GM23338 (cell line): ENCODE measurements at regions not wholly inside any gene's neighbourhood (a gene's known extent, or its start where the extent isn't known, plus 50 kb on each side); places are given as distances from the start of the nearest gene placed in this dataset.

Experiments
- ATAC-seq: fragments of 200-7000 bp; cut with Tn5 transposase; 3 replicates; pipeline ENCODE4 v1.9.1; 2020
- DNase-seq: peaks from one replicate; pipeline ENCODE4 v3.0.0-alpha.2; 2015; ENCODE audit warnings: low spot score
- H2AFZ ChIP-seq: fragments of 200-600 bp; sonication (generic); 2 replicates; pipeline ENCODE4 v1.8.0; 2016; ENCODE audit warnings: antibody characterized with exemption, mild to moderate bottlenecking, moderate library complexity
- H3F3A ChIP-seq: fragments of 200-600 bp; sonication (generic); replicated peaks from 2 replicates; pipeline ENCODE4 v1.8.0; 2017; ENCODE audit warnings: antibody characterized with exemption, mixed run types, low read depth
- H3K27ac ChIP-seq: fragments of 200-600 bp; sonication (generic); 2 replicates; pipeline ENCODE4 v1.6.1; 2016; ENCODE audit warnings: low read depth
- H3K27me3 ChIP-seq: fragments of 200-600 bp; sonication (generic); 2 replicates; pipeline ENCODE4 v1.8.0; 2016; ENCODE audit warnings: mild to moderate bottlenecking, mixed run types, moderate library complexity; ENCODE audit not compliant: insufficient read depth
- H3K36me3 ChIP-seq: fragments of 200-600 bp; sonication (generic); 2 replicates; pipeline ENCODE4 v1.8.0; 2016; ENCODE audit warnings: mild to moderate bottlenecking; ENCODE audit not compliant: insufficient read depth
- H3K4me1 ChIP-seq: fragments of 200-600 bp; sonication (generic); 2 replicates; pipeline ENCODE4 v1.8.0; 2016; ENCODE audit warnings: mild to moderate bottlenecking, moderate library complexity; ENCODE audit not compliant: insufficient read depth
- H3K4me2 ChIP-seq: fragments of 200-600 bp; sonication (generic); 2 replicates; pipeline ENCODE4 v1.7.1; 2017; ENCODE audit warnings: mixed run types
- H3K4me3 ChIP-seq: fragments of 200-600 bp; sonication (generic); 2 replicates; pipeline ENCODE4 v1.6.1; 2016; ENCODE audit warnings: mixed run types
- H3K79me2 ChIP-seq: fragments of 200-600 bp; sonication (generic); replicated peaks from 2 replicates; pipeline ENCODE4 v1.8.0; 2017; ENCODE audit warnings: mild to moderate bottlenecking; ENCODE audit not compliant: insufficient read depth
- H3K9me2 ChIP-seq: fragments of 200-600 bp; sonication (generic); 2 replicates; pipeline ENCODE4 v1.8.0; 2017; ENCODE audit not compliant: insufficient read depth
- H4K20me1 ChIP-seq: fragments of 200-600 bp; sonication (generic); replicated peaks from 2 replicates; pipeline ENCODE4 v1.8.0; 2017; ENCODE audit warnings: mild to moderate bottlenecking; ENCODE audit not compliant: insufficient read depth
- H3K27ac Mint-ChIP-seq: 2 replicates; pipeline ENCODE4 v1.8.0; 2020; ENCODE audit warnings: inconsistent platforms, mild to moderate bottlenecking, moderate library complexity, mixed read lengths
- H3K27me3 Mint-ChIP-seq: 3 replicates; pipeline ENCODE4 v1.8.0; 2022; ENCODE audit warnings: low read depth, mild to moderate bottlenecking, moderate library complexity, mixed read lengths, inconsistent platforms; ENCODE audit not compliant: insufficient read depth, poor library complexity
- H3K36me3 Mint-ChIP-seq: 3 replicates; pipeline ENCODE4 v1.8.0; 2021; ENCODE audit warnings: low read depth, mild to moderate bottlenecking, inconsistent platforms, moderate library complexity, mixed read lengths
- H3K4me1 Mint-ChIP-seq: 3 replicates; pipeline ENCODE4 v1.8.0; 2020; ENCODE audit warnings: mild to moderate bottlenecking, inconsistent platforms, mixed read lengths
- H3K4me3 Mint-ChIP-seq: 3 replicates; pipeline ENCODE4 v1.8.0; 2021; ENCODE audit warnings: moderate library complexity, mild to moderate bottlenecking, inconsistent platforms, mixed read lengths
- H3K9me3 Mint-ChIP-seq: 3 replicates; pipeline ENCODE4 v1.8.0; 2020; ENCODE audit warnings: moderate library complexity, mild to moderate bottlenecking, inconsistent platforms, mixed read lengths
- CREB1 ChIP-seq: fragments of 250-450 bp; sonication (Bioruptor Pico); IDR thresholded peaks from 2 replicates; pipeline ENCODE4 v1.5.0; 2020; ENCODE audit warnings: low read depth, mild to moderate bottlenecking, moderate library complexity
- EZH2 ChIP-seq: fragments of 200-600 bp; sonication (generic); IDR thresholded peaks from one replicate; pipeline ENCODE4 v1.8.0; 2017; ENCODE audit warnings: antibody characterized with exemption, mild to moderate bottlenecking, low read depth; ENCODE audit not compliant: unreplicated experiment
- EZH2phosphoT487 ChIP-seq: fragments of 200-600 bp; sonication (generic); IDR thresholded peaks from one replicate; pipeline ENCODE4 v1.8.1; 2018; ENCODE audit warnings: antibody characterized with exemption; ENCODE audit not compliant: unreplicated experiment
- JUNB ChIP-seq: IDR thresholded peaks from one replicate; pipeline ENCODE4 v1.6.1; 2016; ENCODE audit warnings: antibody characterized with exemption; ENCODE audit not compliant: unreplicated experiment
- NANOG ChIP-seq: IDR thresholded peaks from 2 replicates; pipeline ENCODE4 v1.6.1; 2016; ENCODE audit warnings: antibody characterized with exemption, borderline replicate concordance
- POLR2AphosphoS5 ChIP-seq: IDR thresholded peaks from 2 replicates; pipeline ENCODE4 v1.6.1; 2016; ENCODE audit warnings: antibody characterized with exemption, low read depth
- REST ChIP-seq: IDR thresholded peaks from one replicate; pipeline ENCODE4 v1.6.1; 2018; ENCODE audit warnings: antibody characterized with exemption; ENCODE audit not compliant: unreplicated experiment
- STAT1 ChIP-seq: IDR thresholded peaks from one replicate; pipeline ENCODE4 v1.6.1; 2016; ENCODE audit warnings: antibody characterized with exemption; ENCODE audit not compliant: unreplicated experiment
- ZNF114 ChIP-seq: fragments of 250-450 bp; sonication (Bioruptor Pico); IDR thresholded peaks from 2 replicates; pipeline ENCODE4 v1.5.0; 2020; ENCODE audit warnings: mild to moderate bottlenecking, moderate library complexity
- ZNF331 ChIP-seq: fragments of 250-450 bp; sonication (Bioruptor Pico); IDR thresholded peaks from 2 replicates; pipeline ENCODE4 v1.5.0; 2020; ENCODE audit warnings: low read depth, mild to moderate bottlenecking, moderate library complexity
- ZNF462 ChIP-seq: fragments of 250-450 bp; sonication (Bioruptor Pico); IDR thresholded peaks from 2 replicates; pipeline ENCODE4 v1.5.0; 2020; ENCODE audit warnings: mild to moderate bottlenecking, moderate library complexity

- peaks cover 16% of the 10 kb centered on the region for H3F3A ChIP-seq
- Mint-ChIP-seq H3K4me1 (peaks cover 34% of the 10 kb centered on the region), H3K4me3 (peak overlapping the region; percentile 94), H3K36me3 (peaks cover 35% of the 10 kb centered on the region), H3K27ac (peak overlapping the region; percentile 75), H3K27me3 (peaks cover 34% of the 10 kb centered on the region), H3K9me3 (no peaks in the 10 kb centered on the region; the same call in 2 of the 3 replicates)
- peaks cover 42% of the 10 kb centered on the region for H3K4me1 ChIP-seq
- peak overlapping the region; percentile 87 for H3K4me3 ChIP-seq
- H3K27me3 ChIP-seq = peaks cover 18% of the 10 kb centered on the region
- H3K4me2 ChIP-seq = peak overlapping the region; percentile 95
- H3K79me2 ChIP-seq = peaks cover 67% of the 10 kb centered on the region
- ATAC-seq = peak; percentile 9
- DNase-seq = peak; percentile 83
- no peak overlapping the region for H2AFZ ChIP-seq
- H3K9me2 ChIP-seq = no peaks in the 10 kb centered on the region
- H3K36me3 ChIP-seq = peaks cover 3% of the 10 kb centered on the region; the same call in 1 of the 2 replicates
- 0 out of 2 replicates have a peak, but pooled peaks cover 3% of the 10 kb centered on the region for H4K20me1 ChIP-seq
- TF ChIP-seq ZNF114 (CRISPR knock-in tag) = no peak
- peak; percentile 36; the same call in 1 of the 2 replicates for TF ChIP-seq POLR2AphosphoS5
- TF ChIP-seq ZNF331 (CRISPR knock-in tag) = no peak
- H3K27ac ChIP-seq = peak overlapping the region; percentile 98
These were observed 73.5 kb downstream of the SOX4 start for GRCh38 chr6:21666853-21667681.

GRCh38 chr6:21668795-21669194, 75.2 kb downstream of the SOX4 start:
- Histone ChIP-seq H2AFZ (no peak overlapping the region), H3K9me2 (no peaks in the 10 kb centered on the region), H3K27me3 (peaks cover 2% of the 10 kb centered on the region), H3K27ac (no peak overlapping the region), H3K36me3 (peaks cover 3% of the 10 kb centered on the region; the same call in 1 of the 2 replicates), H3F3A (peaks cover 12% of the 10 kb centered on the region), H4K20me1 (peaks cover 10% of the 10 kb centered on the region), H3K4me1 (peaks cover 40% of the 10 kb centered on the region), H3K79me2 (peaks cover 76% of the 10 kb centered on the region), H3K4me2 (peak overlapping the region; percentile 95), H3K4me3 (peak overlapping the region; percentile 87)
- Mint-ChIP-seq H3K4me1 (peaks cover 31% of the 10 kb centered on the region), H3K4me3 (peak overlapping the region; percentile 94), H3K27ac (no peak overlapping the region), H3K36me3 (peaks cover 43% of the 10 kb centered on the region), H3K9me3 (no peaks in the 10 kb centered on the region), H3K27me3 (peaks cover 29% of the 10 kb centered on the region)
- DNase-seq = no peak
- no peak for ATAC-seq
- TF ChIP-seq EZH2 = no peak
- no peak for TF ChIP-seq NANOG
- TF ChIP-seq REST = no peak
- TF ChIP-seq ZNF114 (CRISPR knock-in tag) = no peak
- TF ChIP-seq JUNB = no peak
- no peak for TF ChIP-seq POLR2AphosphoS5
- TF ChIP-seq STAT1 = no peak
- TF ChIP-seq CREB1 (CRISPR knock-in tag) = no peak
- no peak for TF ChIP-seq EZH2phosphoT487
- no peak for TF ChIP-seq ZNF462 (CRISPR knock-in tag)
